ENCODE measurements at regions not wholly inside any gene's neighbourhood (a gene's known extent, or its start where the extent isn't known, plus 50 kb on each side); places are given as distances from the start of the nearest gene placed in this dataset.

GRCh38 chr3:106206146-106206545 lies 337.3 kb upstream of the CBLB start:
- Mint-ChIP-seq H3K27ac (no peak overlapping the region), H3K36me3 (ENCODE audit: low read depth) (peaks cover 10% of the 10 kb centered on the region; the same call in 2 of the 3 replicates), H3K4me3 (no peak overlapping the region), H3K9me3 (peaks cover 10% of the 10 kb centered on the region; the same call in 2 of the 3 replicates), H3K27me3 (ENCODE audit: insufficient read depth, low read depth, poor library complexity) (no peaks in the 10 kb centered on the region), H3K4me1 (peaks cover 8% of the 10 kb centered on the region)
- H3K9me2 ChIP-seq (ENCODE audit: insufficient read depth): no peaks in the 10 kb centered on the region
- no peaks in the 10 kb centered on the region for H3K79me2 ChIP-seq (replicated peaks; ENCODE audit: insufficient read depth)
- H3K27ac ChIP-seq (ENCODE audit: low read depth): no peak overlapping the region
- no peaks in the 10 kb centered on the region; the same call in 1 of the 2 replicates for H3K36me3 ChIP-seq (ENCODE audit: insufficient read depth)
- H3K4me2 ChIP-seq: 0 out of 2 replicates have a peak overlapping the region, but pooled peaks have one; percentile 3
- ATAC-seq (peak; percentile 32; the same call in 1 of the 3 replicates), DNase-seq (ENCODE audit: low spot score) (peak; percentile 47)
- peak overlapping the region; percentile 60 for H2AFZ ChIP-seq
- no peak overlapping the region for H3K4me3 ChIP-seq
- H3F3A ChIP-seq (replicated peaks; ENCODE audit: low read depth): no peaks in the 10 kb centered on the region
- no peaks in the 10 kb centered on the region for H3K27me3 ChIP-seq (ENCODE audit: insufficient read depth)
- no peaks in the 10 kb centered on the region for H4K20me1 ChIP-seq (replicated peaks; ENCODE audit: insufficient read depth)
- H3K4me1 ChIP-seq (ENCODE audit: insufficient read depth): 0 out of 2 replicates have a peak, but pooled peaks cover 7% of the 10 kb centered on the region
- no peak for TF ChIP-seq ZNF331 (CRISPR knock-in tag; IDR thresholded peaks at IDR 0.05; ENCODE audit: low read depth)

GRCh38 chr3:106206613-106207012 lies 337.8 kb upstream of the CBLB start:
- Histone ChIP-seq H3K27me3 (ENCODE audit: insufficient read depth) (no peaks in the 10 kb centered on the region), H3F3A (replicated peaks; ENCODE audit: low read depth) (no peaks in the 10 kb centered on the region), H3K79me2 (replicated peaks; ENCODE audit: insufficient read depth) (no peaks in the 10 kb centered on the region), H3K4me1 (ENCODE audit: insufficient read depth) (0 out of 2 replicates have a peak, but pooled peaks cover 7% of the 10 kb centered on the region), H3K9me2 (ENCODE audit: insufficient read depth) (no peaks in the 10 kb centered on the region), H3K4me3 (no peak overlapping the region), H2AFZ (no peak overlapping the region), H3K27ac (ENCODE audit: low read depth) (no peak overlapping the region), H3K4me2 (no peak overlapping the region), H4K20me1 (replicated peaks; ENCODE audit: insufficient read depth) (no peaks in the 10 kb centered on the region), H3K36me3 (ENCODE audit: insufficient read depth) (no peaks in the 10 kb centered on the region; the same call in 1 of the 2 replicates)
- ATAC-seq (no peak), DNase-seq (ENCODE audit: low spot score) (no peak)
- peaks cover 10% of the 10 kb centered on the region; the same call in 2 of the 3 replicates for H3K36me3 Mint-ChIP-seq (ENCODE audit: low read depth)
- no peak overlapping the region for H3K27ac Mint-ChIP-seq
- no peak for TF ChIP-seq JUNB (IDR thresholded peaks at IDR 0.05; ENCODE audit: unreplicated experiment)
- TF ChIP-seq ZNF462 (CRISPR knock-in tag; IDR thresholded peaks at IDR 0.05): no peak
- TF ChIP-seq CTCF (conservative IDR thresholded peaks at IDR 0.05; ENCODE audit: low read depth in 2 of 2): no peak
- no peak for TF ChIP-seq ZNF114 (CRISPR knock-in tag; IDR thresholded peaks at IDR 0.05)
- TF ChIP-seq POLR2AphosphoS5 (IDR thresholded peaks at IDR 0.05; ENCODE audit: low read depth): no peak
- peaks cover 10% of the 10 kb centered on the region; the same call in 2 of the 3 replicates for H3K9me3 Mint-ChIP-seq
- no peaks in the 10 kb centered on the region for H3K27me3 Mint-ChIP-seq (ENCODE audit: insufficient read depth, low read depth, poor library complexity)
- H3K4me1 Mint-ChIP-seq: peaks cover 8% of the 10 kb centered on the region
- no peak overlapping the region for H3K4me3 Mint-ChIP-seq

All from GM23338 (cell line).